ENCODE measurements at regions not wholly inside any gene's neighbourhood (a gene's known extent, or its start where the extent isn't known, plus 50 kb on each side); places are given as distances from the start of the nearest gene placed in this dataset.

- Mint-ChIP-seq H3K9me3 (peaks cover 2 to 3% of the 10 kb centered on the region in 2 experiments; a peak in 1 of 5 replicates), H3K27ac (no peak overlapping the region), H3K27me3 (ENCODE audit: low read depth) (no peaks in the 10 kb centered on the region; the same call in 1 of the 2 replicates), H3K4me1 (no peaks in the 10 kb centered on the region), H3K4me3 (no peak overlapping the region), H3K36me3 (ENCODE audit: insufficient read depth in 1 of 3, low read depth in 3 of 3) (peaks cover 0 to 2% (median 0%) of the 10 kb centered on the region in 3 experiments; a peak in 1 of 7 replicates)
- Histone ChIP-seq H3K14ac (ENCODE audit: insufficient read depth, low read length) (no peak overlapping the region), H3K4ac (ENCODE audit: low read depth, low read length) (no peak overlapping the region), H2BK120ac (ENCODE audit: low read depth, low read length, poor library complexity, severe bottlenecking) (no peak overlapping the region), H3T11ph (ENCODE audit: low read length) (no peak overlapping the region), H3K4me2 (ENCODE audit: insufficient read depth, insufficient read length, low read length) (no peak overlapping the region), H2BK12ac (ENCODE audit: insufficient read length, low read depth, low read length) (no peak overlapping the region), H4K91ac (ENCODE audit: insufficient read length, low read depth, low read length) (no peak overlapping the region), H2AFZ (ENCODE audit: low read length) (no peak overlapping the region), H3K9ac (ENCODE audit: extremely low read depth, insufficient read length, low read length) (no peak overlapping the region), H4K8ac (replicated peaks; ENCODE audit: insufficient read length, low read depth, low read length) (no peak overlapping the region), H2BK5ac (ENCODE audit: insufficient read length, low read length) (no peak overlapping the region), H2BK20ac (ENCODE audit: low read depth, low read length, poor library complexity, severe bottlenecking) (no peak overlapping the region), H3K27me3 (ENCODE audit: insufficient read depth, low read length) (no peaks in the 10 kb centered on the region), H2AK5ac (ENCODE audit: insufficient read length, low read length) (no peak overlapping the region), H3K23me2 (ENCODE audit: insufficient read length, low read depth, low read length, poor library complexity, severe bottlenecking) (no peaks in the 10 kb centered on the region), H3K9me3 (ENCODE audit: control insufficient read depth, low read depth, low read length) (no peaks in the 10 kb centered on the region), H4K5ac (ENCODE audit: insufficient read length, low read depth, low read length) (no peak overlapping the region), H3K4me1 (ENCODE audit: insufficient read depth, low read length) (no peaks in the 10 kb centered on the region), H2BK15ac (ENCODE audit: low read depth, low read length) (no peak overlapping the region), H3K27ac (ENCODE audit: insufficient read length, low read depth, low read length) (no peak overlapping the region), H3K18ac (ENCODE audit: insufficient read length, low read depth, low read length) (no peak overlapping the region), H3K23ac (ENCODE audit: insufficient read length, low read depth, low read length) (no peak overlapping the region), H4K20me1 (ENCODE audit: control insufficient read depth, insufficient read depth, insufficient read length) (no peaks in the 10 kb centered on the region), H3K79me2 (ENCODE audit: insufficient read depth, low read length) (no peaks in the 10 kb centered on the region), H3K79me1 (ENCODE audit: insufficient read depth, low read depth, low read length, poor library complexity, severe bottlenecking) (no peaks in the 10 kb centered on the region), H3K56ac (ENCODE audit: insufficient read length, low read depth, low read length) (no peak overlapping the region)
- DNase-seq = no peak
- TF ChIP-seq CTCF (conservative IDR thresholded peaks at IDR 0.05) = no peak
- no CpG with 5 or more reads among the region's 2 CpGs for WGBS (ENCODE audit: extremely low coverage, insufficient read length, low lambda C conversion rate)
These were observed 971.1 kb upstream of the MAN1A1 start for GRCh38 chr6:120320481-120321162.

All from H9 (cell line).